GM12878 (cell line): ENCODE measurements at regions not wholly inside any gene's neighbourhood (a gene's known extent, or its start where the extent isn't known, plus 50 kb on each side); places are given as distances from the start of the nearest gene placed in this dataset.

Source experiments
- ATAC-seq: fragments of 200-7000 bp; cut with Tn5 transposase; 3 replicates; pipeline ENCODE4 v1.9.1; 2020; ENCODE audit warnings: mild to moderate bottlenecking, moderate library complexity
- BruUV-seq: library from RNA; stranded (reverse); fragments of 400-500 nt; replicated peaks from 2 replicates; lab custom pipeline; 2021; lab: Mats Ljungman, UMichigan
- CTCF ChIA-PET: fragments of 300-600 bp; sonication (Branson Sonifier 250); formaldehyde crosslinking; extraction: SDS; loops from one replicate; lab custom pipeline; 2021; ENCODE audit warnings: inconsistent platforms; lab: Yijun Ruan, JAX
- POLR2A ChIA-PET: fragments of 350-600 bp; formaldehyde crosslinking; extraction: SDS; loops from one replicate; lab custom pipeline; 2021; ENCODE audit warnings: inconsistent platforms; lab: Charles Lee
- RAD21 ChIA-PET: fragments of 300-600 bp; sonication (Branson Sonifier 250); formaldehyde crosslinking; loops from one replicate; lab custom pipeline; 2023; ENCODE audit warnings: antibody characterized with exemption; ENCODE audit not compliant: unreplicated experiment; lab: Charles Lee
- SMC1A ChIA-PET: fragments of 300-600 bp; sonication (Branson Sonifier 250); formaldehyde crosslinking; loops from one replicate; lab custom pipeline; 2023; ENCODE audit not compliant: unreplicated experiment, uncharacterized antibody; lab: Charles Lee
- DNase-seq: peaks from one replicate; pipeline ENCODE4 v3.0.0-alpha.2; 2011; ENCODE audit warnings: low read depth, low spot score
- FAIRE-seq: peaks from 3 replicates; lab custom pipeline; 2011; peaks lifted over from hg19 to GRCh38; lab: Jason Lieb, UNC
- H2AFZ ChIP-seq: 2 replicates; pipeline ENCODE4 v1.6.0; 2011; ENCODE audit warnings: low read depth, low read length, control low read depth; ENCODE audit not compliant: control insufficient read depth
- H3K27ac ChIP-seq: 2 replicates; pipeline ENCODE4 v1.5.1; 2011; ENCODE audit warnings: control low read depth; ENCODE audit not compliant: control insufficient read depth, insufficient read depth
- H3K27me3 ChIP-seq, 2 experiments: replicated peaks in 1 of 2; 2 replicates each; pipeline versions ENCODE4 v1.6.0 to v1.6.1; 2011; ENCODE audit warnings: low read length in 1 of 2; ENCODE audit not compliant: control insufficient read depth in 2 of 2, insufficient read depth in 2 of 2
- H3K36me3 ChIP-seq, 2 experiments: 2 replicates each; pipeline ENCODE4 v1.5.1; 2011; ENCODE audit warnings: low read length in 1 of 2; ENCODE audit not compliant: control insufficient read depth in 2 of 2, insufficient read depth in 2 of 2
- H3K4me1 ChIP-seq: 2 replicates; pipeline ENCODE4 v1.6.1; 2011; ENCODE audit warnings: mild to moderate bottlenecking, low read length, moderate library complexity, mixed read lengths; ENCODE audit not compliant: control insufficient read depth, insufficient read depth
- H3K4me2 ChIP-seq: 2 replicates; pipeline ENCODE4 v1.6.0; 2011; ENCODE audit warnings: control low read depth; ENCODE audit not compliant: control insufficient read depth, insufficient read depth
- H3K4me3 ChIP-seq: fragments of 200-600 bp; sonication (generic); 2 replicates; pipeline ENCODE4 v1.5.1; 2016
- H3K79me2 ChIP-seq: 2 replicates; pipeline ENCODE4 v1.6.0; 2011; ENCODE audit warnings: low read length; ENCODE audit not compliant: control insufficient read depth, insufficient read depth
- H3K9ac ChIP-seq: 2 replicates; pipeline ENCODE4 v1.8.0; 2011; ENCODE audit warnings: low read length, control low read depth, mixed read lengths; ENCODE audit not compliant: control insufficient read depth, insufficient read depth
- H3K9me3 ChIP-seq: replicated peaks from 3 replicates; pipeline ENCODE4 v1.5.1; 2011; ENCODE audit warnings: mild to moderate bottlenecking, low read length; ENCODE audit not compliant: control insufficient read depth, insufficient read depth
- H4K20me1 ChIP-seq: 2 replicates; pipeline ENCODE4 v1.6.0; 2011; ENCODE audit not compliant: control insufficient read depth, insufficient read depth
- HDAC2 ChIP-seq: fragments of 200-600 bp; sonication (generic); IDR thresholded peaks from 2 replicates; pipeline ENCODE4 v1.6.1; 2017
- SP1 ChIP-seq: IDR thresholded peaks from one replicate; pipeline ENCODE4 v1.6.1; 2011; ENCODE audit warnings: low read depth, low read length
- TBL1XR1 ChIP-seq: IDR thresholded peaks from 2 replicates; pipeline ENCODE4 v1.6.1; 2012; ENCODE audit warnings: low read depth, low read length, improper control_type of control experiment
- ZNF207 ChIP-seq: fragments of 450-650 bp; IDR thresholded peaks from 2 replicates; pipeline ENCODE4 v1.6.1; 2014; ENCODE audit warnings: antibody characterized with exemption, mild to moderate bottlenecking, borderline replicate concordance
- WGBS: methylation state at CpG from one replicate; pipeline ENCODE4 v1.1.6; 2016; ENCODE audit warnings: low lambda C conversion rate; ENCODE audit not compliant: insufficient replicate concordance, insufficient coverage; ENCODE audit errors: missing lambda C conversion rate; 5-methylcytosine and 5-hydroxymethylcytosine counted together
- in situ Hi-C: fragments of 300-500 bp; cut with MboI; formaldehyde crosslinking; loops from 9 replicates; pipeline ENCODE4 v1.14.3; 2018; ENCODE audit warnings: mixed read lengths
- intact Hi-C: fragments of 100-400 bp; cut with micrococcal nuclease; formaldehyde crosslinking; loops from one replicate; pipeline ENCODE4 v1.14.2; 2022; ENCODE audit not compliant: unreplicated experiment
- TF ChIP-seq, protein P1 (sequence below): IDR thresholded peaks from 2 replicates; pipeline ENCODE4 v1.6.1; 2012; ENCODE audit warnings: low read depth, low read length, improper control_type of control experiment
- TF ChIP-seq, protein P2 (sequence below): IDR thresholded peaks from 2 replicates; pipeline ENCODE4 v1.6.1; 2011; ENCODE audit warnings: low read depth, mild to moderate bottlenecking, low read length, moderate library complexity, borderline replicate concordance; ENCODE audit errors: extremely low read depth

DNA sequence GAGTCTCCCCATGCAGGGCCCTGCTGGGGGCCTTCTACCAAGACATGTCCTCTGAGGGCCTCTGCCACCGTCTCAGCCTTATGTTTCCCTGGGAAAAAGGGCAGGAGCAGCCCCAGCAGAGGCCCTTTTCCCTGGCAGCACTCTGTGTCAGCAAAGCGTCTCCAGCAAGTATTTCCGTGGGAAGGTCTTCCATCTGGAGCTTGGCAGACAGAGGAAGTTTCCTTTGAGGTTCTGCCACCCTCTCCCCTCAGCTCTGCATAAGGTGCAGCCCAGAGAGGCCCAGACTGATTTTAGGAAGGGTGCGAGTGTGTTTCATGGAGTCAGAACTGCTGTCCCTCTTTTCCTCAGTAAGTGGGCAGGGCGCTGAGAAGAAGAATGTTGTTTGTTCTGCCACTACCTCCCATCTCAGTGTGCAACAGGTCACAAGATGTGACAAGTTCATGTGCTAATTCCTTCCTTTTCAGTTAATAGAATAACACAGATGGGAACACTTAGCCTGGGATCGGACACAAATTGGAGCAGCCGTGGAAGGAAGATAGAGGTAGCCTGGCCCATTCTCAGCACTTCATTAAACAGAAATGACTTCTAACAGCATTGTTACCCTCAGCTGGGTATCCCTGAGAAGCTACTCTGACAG is 784.4 kb downstream of the MAFB start:
- ChIA-PET RAD21 (no interaction called here), POLR2A (interaction anchor here (0.5 kb wide), 1 partner anchor 288 kb away, joined by 7 read pairs; no protein-coding TSS in a partner anchor), SMC1A (no interaction called here)
- Histone ChIP-seq H3K27me3 (no peaks in the 10 kb centered on the region), H3K4me1 (no peaks in the 10 kb centered on the region), H3K4me3 (no peak overlapping the region)
- WGBS, result 28% methylated on average over 7 of the region's 7 CpGs
- DNase-seq (no peak), FAIRE-seq (no peak)
- intact Hi-C loops, result no loop called here
- TF ChIP-seq TBL1XR1 (no peak), ZNF207 (no peak), SP1 (no peak), HDAC2 (no peak)
- TF ChIP-seq, protein P1, sequence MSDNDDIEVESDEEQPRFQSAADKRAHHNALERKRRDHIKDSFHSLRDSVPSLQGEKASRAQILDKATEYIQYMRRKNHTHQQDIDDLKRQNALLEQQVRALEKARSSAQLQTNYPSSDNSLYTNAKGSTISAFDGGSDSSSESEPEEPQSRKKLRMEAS, result no peak
- TF ChIP-seq, protein P2, sequence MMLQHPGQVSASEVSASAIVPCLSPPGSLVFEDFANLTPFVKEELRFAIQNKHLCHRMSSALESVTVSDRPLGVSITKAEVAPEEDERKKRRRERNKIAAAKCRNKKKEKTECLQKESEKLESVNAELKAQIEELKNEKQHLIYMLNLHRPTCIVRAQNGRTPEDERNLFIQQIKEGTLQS, result no peak
- TF ChIP-seq, all 136 proteins: peak for 0
- Histone ChIP-seq H3K9me3 (no peaks in the 10 kb centered on the region), H3K9ac (no peak overlapping the region), H3K4me2 (no peak overlapping the region), H3K79me2 (no peaks in the 10 kb centered on the region), H3K27ac (no peak overlapping the region), H4K20me1 (no peaks in the 10 kb centered on the region), H2AFZ (no peak overlapping the region), H3K36me3 (no peaks in the 10 kb centered on the region)
- in situ Hi-C loops, result no loop called here
- BruUV-seq, result no TSS peak
- ATAC-seq, result no peak
- CTCF ChIA-PET, result interaction anchor here (0.5 to 0.9 kb wide), 2 partner anchors 15 to 256 kb away, joined by 3 read pairs; no protein-coding TSS in a partner anchor
